Stimulated activated CD4-positive, alpha-beta T cell treated with anti-CD3 and anti-CD28 coated beads, Interleukin-1b, Interleukin-23, amount 100 ng/mL, for 1 hour (primary cell): ENCODE measurements at regions not wholly inside any gene's neighbourhood (a gene's known extent, or its start where the extent isn't known, plus 50 kb on each side); places are given as distances from the start of the nearest gene placed in this dataset.
"Not testable (repeated sequence)": the region's sequence is repeated elsewhere in the genome, so short reads cannot be mapped to it uniquely, and the experiment has no call there.

Experiments used
- DNase-seq, 2 donors: peaks; one replicate each; pipeline ENCODE4 v3.0.0-alpha.2; 2020; ENCODE audit warnings: low read depth in 2 of 2

DNA sequence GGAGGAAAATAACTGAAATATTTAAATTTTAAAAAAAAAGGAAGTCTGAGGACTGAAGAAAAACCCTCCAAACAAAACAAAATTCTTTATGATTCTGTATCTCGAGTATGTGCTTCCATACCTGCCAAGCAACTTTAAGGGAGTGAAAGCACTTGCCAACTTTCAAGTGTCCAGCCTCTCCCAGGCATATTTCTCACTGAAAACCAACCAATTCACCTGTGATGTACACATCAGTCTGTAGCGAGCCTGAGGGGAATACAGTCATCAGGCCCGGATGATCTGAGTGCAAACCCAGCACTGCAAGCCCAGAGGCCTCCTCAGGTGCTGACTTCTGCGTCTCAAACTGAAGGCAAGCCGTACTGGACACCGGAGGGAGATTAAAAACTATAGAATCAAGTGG, 164.8 kb upstream of the NT5E start:
- no peak for DNase-seq

DNA sequence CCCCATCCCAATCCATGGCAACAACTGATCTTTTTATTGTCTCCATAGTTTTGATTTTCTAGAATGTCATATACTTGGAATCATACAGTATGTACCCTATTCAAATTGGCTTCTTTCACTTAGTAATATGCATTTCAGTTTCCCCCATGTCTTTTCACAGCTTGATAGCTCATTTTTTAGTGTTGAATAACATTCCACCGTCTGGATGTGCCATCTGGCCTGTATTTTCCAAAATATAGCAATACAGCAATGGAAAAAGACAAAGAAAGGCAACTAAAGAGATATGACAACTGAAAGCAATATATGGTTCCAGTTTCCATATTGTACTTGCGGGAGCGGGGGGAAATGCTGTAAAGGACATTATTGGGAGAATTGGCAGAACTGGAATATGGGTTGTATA, 166.4 kb upstream of the NT5E start:
- no peak for DNase-seq

DNA sequence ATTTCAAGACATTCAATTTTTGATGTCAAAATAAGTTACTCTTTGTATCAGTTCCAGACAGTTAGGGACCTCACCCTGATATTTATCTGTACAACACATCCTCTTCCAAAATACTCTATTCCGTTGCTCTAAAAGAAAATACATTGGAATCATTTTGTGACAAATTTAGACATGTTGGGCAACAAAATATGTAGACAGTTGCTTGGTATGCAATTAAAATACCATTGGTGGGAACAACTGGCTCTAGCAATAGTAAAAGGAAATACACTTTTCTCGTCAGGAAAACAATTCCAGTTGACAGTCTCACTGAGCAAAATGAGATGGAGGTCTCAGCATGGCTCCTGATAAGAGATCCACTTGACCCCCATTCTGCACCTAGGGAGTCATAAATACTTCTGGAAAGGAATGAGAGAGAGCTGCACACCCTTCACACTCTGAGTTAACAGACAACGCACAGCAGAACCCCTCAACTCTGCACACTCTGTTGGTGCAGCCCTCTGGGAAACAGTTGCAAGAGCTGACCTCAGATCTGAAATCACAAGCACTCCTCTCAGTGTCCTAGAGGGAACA, 171.3 kb upstream of the NT5E start:
- DNase-seq, result no peak

DNA sequence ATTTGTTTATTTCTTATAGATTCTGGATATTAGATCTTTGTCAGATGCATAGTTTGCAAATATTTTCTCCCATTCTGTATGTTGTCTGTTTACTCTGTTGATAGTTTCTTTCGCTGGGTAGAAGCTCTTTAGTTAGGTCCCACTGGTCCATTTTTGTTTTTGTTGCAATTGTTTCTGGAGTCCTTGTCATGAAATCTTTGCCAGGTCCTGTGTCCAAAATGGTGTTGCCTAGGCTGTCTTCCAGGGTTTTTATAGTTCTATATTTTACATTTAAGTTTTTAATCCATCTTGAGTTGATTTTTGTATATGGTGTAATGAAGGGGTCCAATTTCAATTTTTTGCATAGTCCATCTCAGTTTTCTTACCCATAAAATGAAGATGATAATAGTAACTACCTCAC, 173.9 kb upstream of the NT5E start:
- DNase-seq, result not testable (repeated sequence)

DNA sequence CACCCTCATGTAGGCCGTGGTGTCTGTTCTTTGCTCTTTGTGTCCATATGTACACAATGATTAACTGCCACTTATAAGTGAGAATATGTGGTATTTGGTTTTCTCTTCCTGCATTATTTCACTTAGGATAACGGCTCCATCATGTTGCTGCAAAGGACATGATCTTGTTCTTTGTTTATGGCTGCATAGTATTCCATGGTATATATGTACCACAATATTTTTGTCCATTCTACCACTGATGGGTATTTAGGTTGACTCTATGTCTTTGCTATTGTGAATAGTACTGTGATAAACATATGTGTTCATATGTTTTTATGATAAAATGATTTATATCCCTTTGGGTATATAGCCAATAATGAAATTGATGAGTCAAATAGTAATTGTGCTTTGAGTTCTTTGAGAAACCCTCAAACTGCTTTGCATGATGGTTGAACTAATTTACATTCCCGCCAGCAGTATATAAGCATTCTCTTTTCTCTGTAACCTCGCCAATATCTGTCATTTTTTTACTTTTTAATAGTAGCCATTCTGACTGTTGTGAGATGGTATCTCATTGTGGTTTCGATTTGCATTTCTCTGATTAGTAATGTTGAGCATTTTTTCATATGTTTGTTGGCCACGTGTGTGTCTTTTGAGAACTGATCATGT, 174.4 kb upstream of the NT5E start:
- no peak for DNase-seq

DNA sequence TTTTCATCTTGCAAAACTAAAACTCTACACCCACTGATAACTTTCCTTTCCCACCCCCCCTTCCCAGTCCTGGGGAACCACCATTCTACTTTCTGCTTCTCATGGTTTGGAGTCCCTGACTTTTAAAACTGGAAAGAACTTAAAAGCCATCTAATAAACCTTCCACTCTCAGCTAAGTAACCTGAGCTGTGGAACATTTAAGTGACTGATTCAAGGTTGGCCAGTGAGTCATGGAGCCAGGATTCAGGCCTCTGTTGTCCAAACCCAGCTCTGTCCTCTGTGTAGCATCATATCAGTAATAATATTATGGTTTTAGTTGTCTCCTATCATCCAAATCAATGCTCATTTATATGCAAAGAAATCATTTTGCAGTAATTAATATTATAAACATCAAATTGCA, 176.0 kb upstream of the NT5E start:
- DNase-seq, result no peak

DNA sequence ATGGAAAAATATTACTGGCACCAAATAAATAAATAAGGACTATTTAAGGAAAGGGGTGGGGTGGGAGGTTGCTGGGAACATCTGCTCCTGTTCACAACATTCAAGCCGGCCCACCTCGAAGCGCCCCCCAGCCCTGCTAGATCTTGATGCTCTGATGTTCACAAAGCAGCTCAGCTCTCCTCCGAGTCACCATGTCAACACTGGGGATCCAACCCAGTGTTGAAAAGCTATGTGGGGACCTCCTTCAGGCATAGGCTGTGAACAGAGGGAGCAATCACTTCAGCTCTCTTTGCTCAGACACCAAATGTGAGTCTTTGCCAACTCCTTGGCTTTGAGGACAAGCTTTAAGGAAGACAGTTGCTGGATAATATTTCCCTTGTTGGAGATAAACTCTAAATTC, 176.8 kb upstream of the NT5E start:
- DNase-seq, result no peak

DNA sequence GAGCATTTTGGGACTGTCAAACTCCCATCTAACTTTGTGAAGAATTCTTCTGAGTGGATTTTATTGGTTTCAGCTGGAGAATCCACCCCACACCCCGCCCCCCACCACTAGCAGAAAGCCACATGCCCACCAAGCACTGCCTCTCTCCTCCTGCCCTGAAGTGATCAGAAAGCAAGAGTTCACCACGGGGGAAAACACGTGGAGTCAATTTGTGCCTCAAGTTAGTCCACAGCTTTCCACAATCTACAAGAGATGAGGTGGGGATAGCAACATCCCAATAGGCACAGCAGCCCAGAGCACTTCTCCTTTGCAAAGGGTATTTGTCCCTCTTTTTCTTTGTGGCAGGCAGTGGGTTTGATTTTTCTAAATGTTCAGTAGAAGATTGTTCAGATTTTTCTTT, 177.3 kb upstream of the NT5E start:
- DNase-seq, result no peak

DNA sequence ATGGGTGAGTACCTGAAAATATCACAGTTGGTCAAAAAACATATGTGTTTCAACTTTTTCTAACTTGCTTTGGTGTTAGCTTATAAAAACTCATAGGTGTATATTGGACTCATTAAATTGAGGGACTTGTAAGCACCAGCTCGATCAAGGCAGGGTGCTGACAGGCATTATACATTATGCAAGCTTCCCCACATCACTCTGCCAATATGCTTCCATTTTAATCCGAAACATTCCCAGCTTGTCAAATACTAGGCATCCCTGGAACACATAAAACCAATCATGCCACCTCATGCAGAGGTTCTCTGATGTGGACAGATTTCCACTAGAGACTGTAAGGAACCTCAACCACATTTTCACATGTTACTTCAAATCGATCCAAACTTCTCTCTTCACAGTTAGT, 187.3 kb upstream of the NT5E start:
- DNase-seq, result no peak

DNA sequence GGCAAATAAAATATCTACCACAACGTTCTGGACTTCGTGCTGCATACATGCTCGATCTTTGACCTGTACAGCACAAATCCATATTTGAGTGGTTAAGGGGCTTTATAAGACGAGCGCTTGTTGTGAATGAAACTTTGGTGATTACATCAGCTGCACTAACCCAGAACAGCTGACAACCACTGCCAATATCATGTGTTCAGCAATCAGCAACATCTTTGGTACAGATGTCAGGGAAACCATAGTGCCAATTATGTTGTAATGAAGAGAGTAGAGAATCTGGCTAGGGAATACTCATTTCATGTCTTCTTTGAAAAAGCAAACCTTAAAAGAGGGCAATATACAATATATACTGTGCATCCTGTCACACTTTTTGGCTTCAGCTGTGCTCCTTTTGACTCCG, 188.6 kb upstream of the NT5E start:
- DNase-seq, result no peak

DNA sequence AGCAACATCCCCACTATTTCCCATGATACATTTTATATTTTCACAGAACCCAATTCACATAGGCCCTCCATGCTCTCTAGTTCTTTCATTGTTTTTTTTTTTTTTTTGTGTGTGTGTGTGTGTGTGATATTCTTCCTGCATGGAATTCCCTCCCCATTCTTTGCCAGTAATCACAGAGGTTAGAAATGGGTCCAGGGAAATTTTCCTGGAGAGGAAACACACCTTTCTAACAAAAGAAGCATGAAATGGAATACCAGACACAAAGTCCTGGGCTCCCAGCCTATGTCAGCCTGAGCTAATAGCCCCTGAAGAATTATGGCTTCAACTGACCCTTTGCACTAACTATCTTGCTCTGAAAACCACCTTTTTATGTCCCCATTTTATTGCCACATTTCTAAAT, 194.2 kb upstream of the NT5E start:
- DNase-seq, result no peak

DNA sequence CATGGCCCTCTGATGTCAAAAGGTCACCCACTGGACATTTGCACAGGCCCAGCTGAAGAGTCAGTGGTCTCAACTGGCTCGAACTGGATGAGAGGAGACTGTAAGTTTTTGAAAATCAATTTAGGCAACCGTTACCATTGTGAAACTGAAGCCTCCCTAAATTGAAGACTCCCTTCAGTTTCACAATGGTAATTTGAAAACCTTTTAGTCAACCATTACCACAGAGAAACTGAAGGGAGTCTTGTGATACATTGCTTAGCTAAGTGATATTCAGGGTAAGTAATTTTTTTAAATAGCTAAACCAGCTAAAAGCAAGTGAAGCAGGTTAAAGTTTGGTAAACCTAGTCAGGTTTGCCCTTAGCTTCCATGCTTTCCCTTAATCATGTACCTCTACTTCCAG, 197.3 kb upstream of the NT5E start:
- DNase-seq, result no peak

DNA sequence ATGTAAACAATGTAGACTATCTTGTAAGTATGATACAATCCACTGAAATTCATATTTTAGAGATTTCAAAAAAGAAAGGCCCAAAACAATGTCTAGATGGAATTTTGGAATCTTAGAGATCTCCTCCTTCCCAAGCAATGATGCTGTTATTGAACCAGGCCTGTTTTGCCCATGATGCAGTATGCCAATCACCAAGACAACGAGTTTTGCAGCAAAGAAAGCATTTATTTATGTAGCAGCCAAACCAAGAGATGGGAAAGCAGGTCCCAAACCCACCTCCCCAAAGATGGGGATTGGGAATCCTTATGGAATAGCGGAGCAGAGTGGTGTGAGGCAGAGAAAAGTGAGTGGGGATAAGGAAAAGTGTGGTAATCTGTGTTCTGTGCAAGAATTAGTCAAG, 197.8 kb upstream of the NT5E start:
- no peak for DNase-seq

DNA sequence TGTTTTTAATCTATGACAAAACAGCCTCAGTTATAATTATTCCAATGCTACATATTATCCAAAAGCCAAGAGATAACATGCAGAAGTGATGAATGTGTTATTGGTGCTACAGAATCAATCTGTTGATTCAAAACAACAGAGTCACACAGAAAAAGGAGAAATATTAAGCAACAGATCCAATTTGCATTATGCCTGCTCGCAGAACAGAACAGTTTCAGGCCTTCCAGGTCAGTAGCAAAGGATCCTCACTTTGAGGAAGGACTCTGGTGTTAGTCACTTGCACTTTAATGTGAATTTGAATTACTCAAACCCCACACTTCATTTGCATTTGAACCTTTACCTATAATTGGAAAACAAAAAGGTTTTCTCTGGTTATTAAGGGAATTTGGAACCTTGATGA, 198.6 kb upstream of the NT5E start:
- no peak for DNase-seq

DNA sequence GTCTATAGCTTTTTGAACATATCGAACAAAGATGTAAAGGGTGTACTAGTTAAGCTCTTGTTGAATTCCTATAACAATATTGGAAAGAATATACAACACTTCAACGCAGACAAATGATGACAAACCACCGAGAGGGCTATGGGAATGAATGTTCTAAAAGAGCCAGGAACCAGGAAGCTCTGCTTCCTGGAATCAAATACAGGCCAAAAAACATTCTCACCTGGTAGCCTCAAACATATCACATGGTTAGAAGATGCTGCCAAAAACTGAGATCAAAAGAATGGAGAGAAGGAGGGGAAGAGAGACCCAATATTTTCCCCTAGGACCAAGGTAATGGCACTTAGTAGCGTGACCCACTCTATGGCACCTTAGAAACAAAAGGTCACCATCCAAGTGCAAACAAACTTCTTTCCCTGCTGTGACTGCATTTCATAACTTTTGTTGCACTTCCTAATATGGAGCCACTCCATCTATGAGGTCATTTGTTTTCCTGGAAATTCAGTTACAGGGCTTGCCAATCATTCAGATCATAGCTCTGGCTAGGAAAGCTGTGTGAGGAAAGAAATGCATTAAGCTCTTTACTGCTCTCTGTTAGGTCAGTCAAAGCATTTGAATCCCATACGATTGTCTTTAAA, 199.2 kb upstream of the NT5E start:
- no peak for DNase-seq

DNA sequence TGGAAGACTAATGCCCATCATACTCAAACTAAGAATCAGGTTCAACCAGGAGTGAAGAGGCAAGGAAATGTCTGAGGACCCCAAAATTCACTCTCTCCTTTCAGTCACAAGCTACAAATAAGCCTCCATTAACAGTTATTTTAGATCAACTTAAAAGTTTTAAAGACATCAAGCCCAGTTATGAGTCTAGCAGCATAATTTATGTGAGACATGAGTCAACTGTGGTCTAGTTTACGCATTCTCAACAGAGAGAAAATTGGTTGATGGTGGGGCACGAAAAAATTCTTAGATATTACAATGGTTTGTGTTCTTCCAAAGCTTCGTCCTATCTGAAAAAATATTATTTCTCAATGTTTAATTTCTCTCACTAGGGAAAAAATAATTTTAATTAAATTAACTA, 204.9 kb upstream of the NT5E start:
- no peak for DNase-seq

DNA sequence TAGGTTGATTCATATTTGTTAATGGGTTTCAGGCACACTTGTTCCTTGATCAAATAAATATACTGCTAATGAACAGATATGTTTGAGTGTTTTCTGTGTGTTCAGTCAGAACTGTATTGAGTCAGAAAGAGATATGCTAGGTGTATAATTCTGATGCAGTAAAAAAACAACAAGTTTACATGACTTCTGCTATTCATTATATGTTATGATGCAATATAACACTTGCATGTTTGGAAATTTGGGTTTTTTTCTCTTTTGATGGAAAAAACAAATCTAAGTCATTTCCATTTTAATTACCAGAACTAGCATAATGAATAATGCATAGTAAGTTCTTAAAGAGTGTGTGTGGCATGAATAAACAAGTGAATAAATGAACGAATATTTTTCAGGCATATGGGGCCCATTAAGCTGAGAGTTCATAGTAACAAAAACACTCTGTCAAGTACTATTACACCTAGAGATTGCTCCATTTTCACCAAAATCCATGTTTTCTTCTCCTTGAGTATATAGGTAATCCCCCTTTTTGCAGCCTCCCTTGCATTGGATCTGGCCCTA, 208.3 kb upstream of the NT5E start:
- DNase-seq, result no peak

DNA sequence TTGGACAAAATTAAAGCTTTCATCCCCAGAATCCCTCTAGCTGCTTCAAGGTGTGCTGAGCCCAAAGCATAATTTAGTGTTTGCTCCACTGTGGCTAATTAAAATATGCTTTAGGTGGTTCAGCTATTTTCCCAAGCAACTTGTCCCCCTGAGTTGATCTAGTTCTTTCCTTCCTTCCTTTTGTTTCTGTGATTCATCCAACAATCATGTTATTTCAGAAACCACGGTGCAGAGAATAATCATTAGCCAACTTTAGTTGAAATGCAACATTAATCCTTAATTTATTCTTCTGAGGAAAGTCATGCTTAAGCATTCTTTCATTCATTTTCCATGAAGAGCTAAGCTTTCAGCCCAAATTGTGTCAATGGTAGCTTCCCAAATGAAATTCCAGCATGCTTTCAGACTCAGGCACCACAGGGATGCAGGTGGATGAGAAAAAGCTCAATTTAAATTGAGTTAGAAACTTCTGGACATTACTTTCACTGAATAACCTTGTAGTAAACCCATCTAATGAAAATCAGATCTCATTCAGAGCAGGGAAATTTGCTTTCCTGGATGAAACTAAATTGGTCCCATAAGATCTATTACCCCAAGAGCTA, 209.0 kb upstream of the NT5E start:
- no peak for DNase-seq

DNA sequence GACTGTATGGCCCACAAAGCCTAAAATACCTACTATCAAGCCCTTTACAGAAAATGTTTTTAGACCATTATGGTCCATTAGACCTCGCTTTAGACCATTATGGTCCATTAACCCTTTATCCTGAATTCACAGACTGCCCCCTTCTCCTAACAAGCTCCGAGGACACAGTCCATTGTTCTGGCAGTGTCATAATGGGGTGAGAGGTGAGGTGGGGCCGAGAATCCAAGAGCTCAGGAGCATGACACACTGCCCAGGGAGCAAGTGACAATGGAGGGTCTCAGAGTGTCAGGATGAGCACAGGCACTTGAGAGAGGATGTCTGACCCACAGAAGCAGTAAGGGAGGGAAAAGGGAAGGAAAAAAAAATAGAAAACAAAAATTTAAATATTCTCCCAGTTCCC, 212.4 kb upstream of the NT5E start:
- no peak for DNase-seq

DNA sequence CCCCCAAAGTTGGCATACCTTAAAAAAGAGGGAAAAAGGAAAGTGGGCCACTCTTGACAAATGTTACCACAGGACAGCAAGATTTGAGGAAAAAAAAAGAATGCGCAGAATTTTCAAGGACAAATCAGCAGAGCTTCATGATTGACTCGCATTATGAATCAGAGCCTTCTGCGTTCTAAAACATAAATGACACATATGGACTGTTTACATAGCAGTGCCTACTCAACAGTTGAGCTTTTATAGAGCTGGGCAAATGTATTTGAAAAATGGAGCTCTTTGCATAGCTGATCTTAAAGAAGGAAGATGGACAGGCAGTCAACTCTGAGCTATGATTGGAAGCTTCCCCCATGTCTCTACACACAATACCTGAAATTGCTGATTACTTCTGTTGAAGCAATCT, 213.2 kb upstream of the NT5E start:
- DNase-seq, result no peak

DNA sequence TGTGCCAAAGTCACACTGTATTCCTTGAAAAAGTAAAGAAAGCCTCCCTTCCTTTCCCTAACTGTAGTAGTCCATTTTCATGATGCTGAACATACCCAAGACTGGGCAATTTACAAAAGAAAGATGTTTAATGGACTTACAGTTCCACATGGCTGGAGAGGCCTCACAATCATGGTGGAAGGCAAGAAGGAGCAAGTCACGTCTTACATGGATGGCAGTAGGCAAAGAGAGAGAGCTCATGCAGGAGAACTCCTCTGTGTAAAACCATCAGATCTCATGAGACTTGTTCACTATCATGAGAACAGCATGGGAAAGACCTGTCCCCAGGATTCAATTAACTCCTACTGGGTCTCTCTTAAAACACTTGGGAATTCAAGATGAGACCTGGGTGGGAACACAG, 222.5 kb upstream of the NT5E start:
- DNase-seq, result not testable (repeated sequence)

DNA sequence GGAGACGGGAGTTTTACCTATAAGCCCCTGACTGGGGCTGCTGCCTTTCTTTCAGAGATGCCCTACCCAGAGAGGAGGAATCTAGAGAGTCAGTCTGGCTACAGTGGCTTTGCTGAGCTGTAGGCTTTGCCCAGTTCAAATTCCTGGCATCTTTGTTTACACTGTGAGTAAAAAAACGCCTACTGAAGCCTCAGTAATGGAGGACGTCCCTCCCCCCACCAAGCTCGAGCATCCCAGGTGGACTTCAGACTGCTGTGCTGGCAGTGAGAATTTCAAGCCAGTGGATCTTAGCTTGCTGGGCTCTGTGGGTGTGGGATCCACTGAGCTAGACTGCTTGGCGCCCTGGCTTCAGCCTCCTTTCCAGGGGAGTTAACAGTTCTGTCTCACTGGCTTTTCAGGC, 237.1 kb upstream of the NT5E start:
- not testable (repeated sequence) for DNase-seq

DNA sequence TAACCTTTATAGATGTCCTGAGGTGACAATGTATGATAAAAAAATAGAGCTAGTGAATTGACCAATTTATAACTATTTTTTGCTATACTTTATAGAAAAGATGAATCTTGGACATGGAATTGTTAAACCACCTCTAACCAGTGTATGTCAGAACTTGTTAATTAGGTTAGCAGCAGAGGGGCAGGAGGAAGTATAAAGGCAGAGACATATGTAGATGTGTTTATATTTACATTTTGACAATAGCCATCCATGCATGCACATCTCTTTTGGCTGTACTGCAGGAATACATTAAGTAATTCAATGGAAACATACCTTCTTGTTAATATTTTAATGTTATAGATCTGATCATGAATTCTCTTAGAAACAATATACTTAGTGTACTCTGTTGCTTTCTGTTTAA, 254.6 kb upstream of the NT5E start:
- no peak for DNase-seq
